ENCODE measurements at regions not wholly inside any gene's neighbourhood (a gene's known extent, or its start where the extent isn't known, plus 50 kb on each side); places are given as distances from the start of the nearest gene placed in this dataset.
A peak's percentile ranks its signal among the peaks of the same experiment; 100 is the strongest.

- no peak for TF ChIP-seq CTCF (IDR thresholded peaks at IDR 0.05)
- Histone ChIP-seq H3K27me3 (ENCODE audit: control insufficient read depth in 2 of 2, insufficient read depth in 2 of 2, low read length in 2 of 2) (no peaks in the 10 kb centered on the region), H3K36me3 (replicated peaks in 1 of 2; ENCODE audit: control insufficient read depth in 1 of 2, insufficient read depth in 2 of 2, low read length in 2 of 2) (no peaks in the 10 kb centered on the region), H3K4me2 (replicated peaks; ENCODE audit: extremely low read depth, low read length, poor library complexity, severe bottlenecking) (no peak overlapping the region), H3K79me2 (ENCODE audit: insufficient read depth, low read length) (no peaks in the 10 kb centered on the region), H3K9me3 (replicated peaks in 1 of 2; ENCODE audit: control insufficient read depth in 1 of 2, insufficient read depth in 1 of 2, low read length in 2 of 2) (no peaks in the 10 kb centered on the region), H3K4me3 (replicated peaks in 1 of 3; ENCODE audit: low read depth in 2 of 3, low read length in 3 of 3) (no peak overlapping the region), H3K9ac (ENCODE audit: insufficient read depth, low read length, poor library complexity, severe bottlenecking) (no peak overlapping the region), H2AFZ (ENCODE audit: insufficient read depth, low read depth, low read length, poor library complexity, severe bottlenecking) (no peak overlapping the region), H3K27ac (ENCODE audit: low read depth in 1 of 2, low read length in 2 of 2) (no peak overlapping the region), H4K20me1 (ENCODE audit: insufficient read depth, low read length) (no peaks in the 10 kb centered on the region), H3K4me1 (ENCODE audit: control insufficient read depth in 1 of 2, insufficient read depth in 2 of 2, low read length in 2 of 2) (peaks cover 0 to 5% of the 10 kb centered on the region in 2 donors)
- intact Hi-C loops (cut with micrococcal nuclease), result no loop called here
- no peak for DNase-seq
- no peak overlapping the region for H3K27ac Mint-ChIP-seq
- peaks cover 11% of the 10 kb centered on the region for H3K4me1 Mint-ChIP-seq
- H3K36me3 Mint-ChIP-seq, result no peaks in the 10 kb centered on the region
- no peak overlapping the region for H3K4me3 Mint-ChIP-seq
- peaks cover 0 to 5% (median 0%) of the 10 kb centered on the region in 7 donors for H3K9me3 Mint-ChIP-seq
- WGBS (ENCODE audit: insufficient coverage), result 100% methylated on average over 1 of the region's 2 CpGs
- H3K27me3 Mint-ChIP-seq (ENCODE audit: low read depth in 3 of 3), result peaks cover 3 to 10% (median 5%) of the 10 kb centered on the region in 3 donors
Observed at GRCh38 chr1:40928699-40929098, 50.8 kb upstream of the CTPS1 start.

GRCh38 chr1:40929155-40929554 lies 50.3 kb upstream of the CTPS1 start:
- Histone ChIP-seq H3K4me2 (replicated peaks; ENCODE audit: extremely low read depth, low read length, poor library complexity, severe bottlenecking) (no peak overlapping the region), H3K36me3 (replicated peaks in 1 of 2; ENCODE audit: control insufficient read depth in 1 of 2, insufficient read depth in 2 of 2, low read length in 2 of 2) (no peaks in the 10 kb centered on the region), H4K20me1 (ENCODE audit: insufficient read depth, low read length) (no peaks in the 10 kb centered on the region), H2AFZ (ENCODE audit: insufficient read depth, low read depth, low read length, poor library complexity, severe bottlenecking) (no peak overlapping the region), H3K9me3 (replicated peaks in 1 of 2; ENCODE audit: control insufficient read depth in 1 of 2, insufficient read depth in 1 of 2, low read length in 2 of 2) (no peaks in the 10 kb centered on the region), H3K4me3 (replicated peaks in 1 of 3; ENCODE audit: low read depth in 2 of 3, low read length in 3 of 3) (no peak overlapping the region), H3K27ac (ENCODE audit: low read depth in 1 of 2, low read length in 2 of 2) (no peak overlapping the region), H3K79me2 (ENCODE audit: insufficient read depth, low read length) (no peaks in the 10 kb centered on the region), H3K27me3 (ENCODE audit: control insufficient read depth in 2 of 2, insufficient read depth in 2 of 2, low read length in 2 of 2) (no peaks in the 10 kb centered on the region), H3K4me1 (ENCODE audit: control insufficient read depth in 1 of 2, insufficient read depth in 2 of 2, low read length in 2 of 2) (peaks cover 0 to 5% of the 10 kb centered on the region in 2 donors), H3K9ac (ENCODE audit: insufficient read depth, low read length, poor library complexity, severe bottlenecking) (no peak overlapping the region)
- H3K27ac Mint-ChIP-seq, result no peak overlapping the region
- H3K4me3 Mint-ChIP-seq, result no peak overlapping the region
- H3K9me3 Mint-ChIP-seq, result peaks cover 0 to 5% (median 0%) of the 10 kb centered on the region in 7 donors
- DNase-seq, result peak in 1 of 3 donors; percentile 66
- intact Hi-C loops (cut with micrococcal nuclease), result no loop called here
- no peak for TF ChIP-seq CTCF (IDR thresholded peaks at IDR 0.05)
- peaks cover 11% of the 10 kb centered on the region for H3K4me1 Mint-ChIP-seq
- H3K27me3 Mint-ChIP-seq (ENCODE audit: low read depth in 3 of 3), result peaks cover under 1 to 9% (median 5%) of the 10 kb centered on the region in 3 donors
- no peaks in the 10 kb centered on the region for H3K36me3 Mint-ChIP-seq
- no CpG with 5 or more reads among the region's 1 CpG for WGBS (ENCODE audit: insufficient coverage)

Data from CD14-positive monocyte (primary cell).